BLaER1 (cell line): ENCODE measurements at regions not wholly inside any gene's neighbourhood (a gene's known extent, or its start where the extent isn't known, plus 50 kb on each side); places are given as distances from the start of the nearest gene placed in this dataset.
A peak's percentile ranks its signal among the peaks of the same experiment; 100 is the strongest.

ENCODE experiments used
- H3K27ac ChIP-seq: shearing (Covaris generic); formaldehyde crosslinking; 2 replicates; pipeline ENCODE4 v1.8.1; 2022
- H3K27me3 ChIP-seq: shearing (Covaris generic); formaldehyde crosslinking; 2 replicates; pipeline ENCODE4 v1.8.1; 2022
- H3K36me3 ChIP-seq: shearing (Covaris generic); formaldehyde crosslinking; 2 replicates; pipeline ENCODE4 v1.8.1; 2022
- H3K4me1 ChIP-seq: shearing (Covaris generic); formaldehyde crosslinking; 2 replicates; pipeline ENCODE4 v1.8.1; 2022
- H3K4me2 ChIP-seq: shearing (Covaris generic); formaldehyde crosslinking; 2 replicates; pipeline ENCODE4 v1.8.1; 2022
- H3K4me3 ChIP-seq: shearing (Covaris generic); formaldehyde crosslinking; 2 replicates; pipeline ENCODE4 v1.8.1; 2022
- H3K9ac ChIP-seq: shearing (Covaris generic); formaldehyde crosslinking; 2 replicates; pipeline ENCODE4 v1.8.1; 2022
- H3K9me3 ChIP-seq: shearing (Covaris generic); formaldehyde crosslinking; 2 replicates; pipeline ENCODE4 v1.8.1; 2022
- H4K20me1 ChIP-seq: shearing (Covaris generic); formaldehyde crosslinking; 2 replicates; pipeline ENCODE4 v1.8.1; 2022
- Cebpa-rat ChIP-seq: shearing (Covaris generic); IDR thresholded peaks from 2 replicates; pipeline ENCODE4 v1.8.1; 2022

- Histone ChIP-seq H3K36me3 (no peaks in the 10 kb centered on the region), H3K9ac (no peak overlapping the region), H3K4me2 (no peak overlapping the region), H3K27ac (no peak overlapping the region), H4K20me1 (no peaks in the 10 kb centered on the region), H3K4me1 (peaks cover 6% of the 10 kb centered on the region; the same call in 1 of the 2 replicates), H3K9me3 (no peaks in the 10 kb centered on the region), H3K27me3 (no peaks in the 10 kb centered on the region), H3K4me3 (no peak overlapping the region)
- no peak for TF ChIP-seq Cebpa-rat
Measured at GRCh38 chr1:55720261-55720660, 505.1 kb upstream of the USP24 start.

GRCh38 chr1:55718758-55719671 lies 503.9 kb upstream of the USP24 start:
- Histone ChIP-seq H3K9me3 (no peaks in the 10 kb centered on the region), H3K36me3 (no peaks in the 10 kb centered on the region), H3K4me2 (no peak overlapping the region), H3K4me3 (no peak overlapping the region), H3K27ac (no peak overlapping the region), H3K4me1 (peaks cover 6% of the 10 kb centered on the region; the same call in 1 of the 2 replicates), H3K9ac (no peak overlapping the region), H4K20me1 (no peaks in the 10 kb centered on the region), H3K27me3 (no peaks in the 10 kb centered on the region)
- no peak for TF ChIP-seq Cebpa-rat

- no peak overlapping the region for H3K9ac ChIP-seq
- H3K4me1 ChIP-seq = peaks cover 14% of the 10 kb centered on the region
- no peaks in the 10 kb centered on the region for H4K20me1 ChIP-seq
- no peak overlapping the region for H3K27ac ChIP-seq
- no peak overlapping the region for H3K4me2 ChIP-seq
- no peak for TF ChIP-seq Cebpa-rat
- H3K36me3 ChIP-seq = no peaks in the 10 kb centered on the region
- no peaks in the 10 kb centered on the region for H3K9me3 ChIP-seq
- no peak overlapping the region for H3K4me3 ChIP-seq
- no peaks in the 10 kb centered on the region for H3K27me3 ChIP-seq
Measured at GRCh38 chr1:55717111-55717510, 501.9 kb upstream of the USP24 start.

GRCh38 chr1:55716610-55717009 lies 501.4 kb upstream of the USP24 start:
- no peak overlapping the region for H3K9ac ChIP-seq
- H3K36me3 ChIP-seq = no peaks in the 10 kb centered on the region
- H3K27ac ChIP-seq = no peak overlapping the region
- no peaks in the 10 kb centered on the region for H4K20me1 ChIP-seq
- H3K4me3 ChIP-seq = no peak overlapping the region
- peaks cover 17% of the 10 kb centered on the region for H3K4me1 ChIP-seq
- H3K27me3 ChIP-seq = no peaks in the 10 kb centered on the region
- no peaks in the 10 kb centered on the region for H3K9me3 ChIP-seq
- no peak overlapping the region for H3K4me2 ChIP-seq
- no peak for TF ChIP-seq Cebpa-rat

GRCh38 chr1:55716151-55716550 lies 501.0 kb upstream of the USP24 start:
- no peak overlapping the region for H3K4me3 ChIP-seq
- H3K9ac ChIP-seq = no peak overlapping the region
- H3K4me1 ChIP-seq = peaks cover 17% of the 10 kb centered on the region
- H3K9me3 ChIP-seq = no peaks in the 10 kb centered on the region
- H3K36me3 ChIP-seq = no peaks in the 10 kb centered on the region
- no peak overlapping the region for H3K27ac ChIP-seq
- TF ChIP-seq Cebpa-rat = no peak
- H3K27me3 ChIP-seq = no peaks in the 10 kb centered on the region
- H4K20me1 ChIP-seq = no peaks in the 10 kb centered on the region
- no peak overlapping the region for H3K4me2 ChIP-seq

- H3K36me3 ChIP-seq = no peaks in the 10 kb centered on the region
- H3K4me1 ChIP-seq = peaks cover 17% of the 10 kb centered on the region
- H3K4me2 ChIP-seq = no peak overlapping the region
- H3K4me3 ChIP-seq = no peak overlapping the region
- H3K27ac ChIP-seq = no peak overlapping the region
- no peaks in the 10 kb centered on the region for H3K27me3 ChIP-seq
- no peak overlapping the region for H3K9ac ChIP-seq
- H4K20me1 ChIP-seq = no peaks in the 10 kb centered on the region
- no peaks in the 10 kb centered on the region for H3K9me3 ChIP-seq
- no peak for TF ChIP-seq Cebpa-rat
Measured at GRCh38 chr1:55714230-55714629, 499.1 kb upstream of the USP24 start.

GRCh38 chr1:55713516-55713915 lies 498.4 kb upstream of the USP24 start:
- TF ChIP-seq Cebpa-rat = no peak
- no peak overlapping the region for H3K9ac ChIP-seq
- no peaks in the 10 kb centered on the region for H4K20me1 ChIP-seq
- no peak overlapping the region for H3K4me3 ChIP-seq
- no peaks in the 10 kb centered on the region for H3K9me3 ChIP-seq
- H3K27ac ChIP-seq = no peak overlapping the region
- H3K4me2 ChIP-seq = no peak overlapping the region
- no peaks in the 10 kb centered on the region for H3K27me3 ChIP-seq
- peaks cover 17% of the 10 kb centered on the region for H3K4me1 ChIP-seq
- no peaks in the 10 kb centered on the region for H3K36me3 ChIP-seq

- no peak for TF ChIP-seq Cebpa-rat
- no peak overlapping the region for H3K4me3 ChIP-seq
- peak overlapping the region; percentile 31; the same call in 1 of the 2 replicates for H3K9ac ChIP-seq
- H3K4me1 ChIP-seq = peaks cover 11% of the 10 kb centered on the region
- no peaks in the 10 kb centered on the region for H3K36me3 ChIP-seq
- H3K27ac ChIP-seq = no peak overlapping the region
- peak overlapping the region; percentile 53 for H3K4me2 ChIP-seq
- H3K9me3 ChIP-seq = no peaks in the 10 kb centered on the region
- no peaks in the 10 kb centered on the region for H3K27me3 ChIP-seq
- H4K20me1 ChIP-seq = no peaks in the 10 kb centered on the region
Measured at GRCh38 chr1:55712148-55712547, 497.0 kb upstream of the USP24 start.

GRCh38 chr1:55708781-55709180 lies 493.6 kb upstream of the USP24 start:
- Histone ChIP-seq H3K4me3 (no peak overlapping the region), H3K4me1 (peaks cover 15% of the 10 kb centered on the region), H3K9me3 (no peaks in the 10 kb centered on the region), H3K4me2 (no peak overlapping the region), H4K20me1 (no peaks in the 10 kb centered on the region), H3K27ac (no peak overlapping the region), H3K9ac (no peak overlapping the region), H3K36me3 (no peaks in the 10 kb centered on the region), H3K27me3 (no peaks in the 10 kb centered on the region)
- TF ChIP-seq Cebpa-rat = no peak

- Histone ChIP-seq H3K36me3 (no peaks in the 10 kb centered on the region), H3K9me3 (no peaks in the 10 kb centered on the region), H3K4me2 (no peak overlapping the region), H4K20me1 (no peaks in the 10 kb centered on the region), H3K27ac (no peak overlapping the region), H3K27me3 (no peaks in the 10 kb centered on the region), H3K4me3 (no peak overlapping the region), H3K9ac (no peak overlapping the region), H3K4me1 (peaks cover 15% of the 10 kb centered on the region)
- TF ChIP-seq Cebpa-rat = no peak
Measured at GRCh38 chr1:55707846-55708245, 492.7 kb upstream of the USP24 start.
